Mammary epithelial cell (primary cell): ENCODE measurements at regions not wholly inside any gene's neighbourhood (a gene's known extent, or its start where the extent isn't known, plus 50 kb on each side); places are given as distances from the start of the nearest gene placed in this dataset.

Experiments
- EZH2 ChIP-seq: IDR thresholded peaks from 2 replicates; pipeline ENCODE4 v1.6.1; 2012; ENCODE audit warnings: low read length, inconsistent platforms, borderline replicate concordance
- TF ChIP-seq, protein P1 (sequence below), 2 donors: IDR thresholded peaks in 1 of 2; conservative IDR thresholded peaks in 1 of 2; 2 replicates each; pipeline ENCODE4 v1.5.1; 2011 to 2012; ENCODE audit warnings: inconsistent platforms in 2 of 2, low read length in 2 of 2, mild to moderate bottlenecking in 2 of 2, control low read depth in 1 of 2, low read depth in 1 of 2; ENCODE audit not compliant: insufficient read depth in 1 of 2; ENCODE audit errors: extremely low read depth in 1 of 2

DNA sequence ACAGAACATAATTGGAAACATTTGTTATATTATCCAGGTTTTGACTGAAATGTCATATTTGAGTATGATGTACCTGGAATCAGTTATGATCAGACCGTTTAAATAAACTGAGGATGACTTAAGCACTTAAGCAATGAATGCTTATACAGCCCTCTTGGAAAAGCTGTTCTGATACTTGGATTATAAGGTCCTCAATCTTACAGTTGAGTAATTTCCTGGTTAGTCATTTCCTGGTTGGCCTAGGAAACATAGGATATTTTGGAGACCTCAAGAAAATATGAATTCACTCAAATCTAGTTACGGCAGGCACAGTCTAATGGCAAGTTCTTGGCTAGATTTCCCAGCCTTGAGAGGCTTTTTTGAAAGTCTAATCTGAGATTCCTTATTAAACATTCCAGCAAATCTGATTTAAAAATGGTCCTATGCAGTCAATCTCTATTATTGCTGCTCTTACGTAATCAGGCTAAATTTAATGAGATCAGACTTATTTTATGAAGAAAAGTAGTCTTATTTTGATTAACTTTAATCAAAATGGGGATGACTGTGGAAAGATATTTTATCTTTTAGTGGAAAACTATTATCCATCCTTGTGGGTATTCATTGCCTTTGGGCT, 447.2 kb downstream of the SNAPC1 start:
- TF ChIP-seq EZH2: no peak
- TF ChIP-seq, protein P1, sequence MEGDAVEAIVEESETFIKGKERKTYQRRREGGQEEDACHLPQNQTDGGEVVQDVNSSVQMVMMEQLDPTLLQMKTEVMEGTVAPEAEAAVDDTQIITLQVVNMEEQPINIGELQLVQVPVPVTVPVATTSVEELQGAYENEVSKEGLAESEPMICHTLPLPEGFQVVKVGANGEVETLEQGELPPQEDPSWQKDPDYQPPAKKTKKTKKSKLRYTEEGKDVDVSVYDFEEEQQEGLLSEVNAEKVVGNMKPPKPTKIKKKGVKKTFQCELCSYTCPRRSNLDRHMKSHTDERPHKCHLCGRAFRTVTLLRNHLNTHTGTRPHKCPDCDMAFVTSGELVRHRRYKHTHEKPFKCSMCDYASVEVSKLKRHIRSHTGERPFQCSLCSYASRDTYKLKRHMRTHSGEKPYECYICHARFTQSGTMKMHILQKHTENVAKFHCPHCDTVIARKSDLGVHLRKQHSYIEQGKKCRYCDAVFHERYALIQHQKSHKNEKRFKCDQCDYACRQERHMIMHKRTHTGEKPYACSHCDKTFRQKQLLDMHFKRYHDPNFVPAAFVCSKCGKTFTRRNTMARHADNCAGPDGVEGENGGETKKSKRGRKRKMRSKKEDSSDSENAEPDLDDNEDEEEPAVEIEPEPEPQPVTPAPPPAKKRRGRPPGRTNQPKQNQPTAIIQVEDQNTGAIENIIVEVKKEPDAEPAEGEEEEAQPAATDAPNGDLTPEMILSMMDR (conservative IDR thresholded peaks at IDR 0.05 in 1 of 2, IDR thresholded peaks at IDR 0.05 in 1 of 2; ENCODE audit: extremely low read depth in 1 of 2, insufficient read depth in 1 of 2, low read depth in 1 of 2, low read length in 2 of 2): no peak
